ENCODE measurements at regions not wholly inside any gene's neighbourhood (a gene's known extent, or its start where the extent isn't known, plus 50 kb on each side); places are given as distances from the start of the nearest gene placed in this dataset.
A peak's percentile ranks its signal among the peaks of the same experiment; 100 is the strongest.

DNA sequence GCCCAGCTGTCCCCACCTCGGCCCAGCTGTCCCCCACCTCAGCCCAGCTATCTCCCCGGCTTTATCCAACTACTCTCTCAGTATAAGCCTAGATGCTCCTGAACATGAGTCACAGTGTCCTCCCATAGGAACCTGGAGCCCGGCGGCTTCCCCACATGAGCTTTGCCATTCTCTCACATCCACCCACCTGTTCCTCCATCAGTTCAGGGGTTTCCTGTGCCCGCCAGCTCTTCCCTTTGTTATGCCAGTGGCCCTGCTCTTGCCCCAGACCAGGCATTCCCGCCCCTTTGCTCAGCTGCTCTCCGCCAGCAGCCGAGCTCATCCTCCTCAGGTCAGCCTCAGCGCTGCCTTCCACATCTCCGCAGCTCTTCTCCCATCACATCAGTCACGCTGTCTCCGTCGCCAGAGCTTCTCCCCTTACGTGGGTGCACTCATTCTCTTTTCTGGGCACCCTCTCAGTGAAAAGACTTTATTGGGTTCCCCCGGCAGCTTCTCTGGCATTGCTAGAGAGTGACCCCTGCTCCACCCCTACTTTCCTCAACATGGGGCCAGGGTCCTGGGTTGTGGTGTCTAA is 89.5 kb upstream of the CSF3R start:
- no peak for DNase-seq

GRCh38 chr1:36571106-36571505 is 88.4 kb upstream of the CSF3R start:
- no peak for DNase-seq

DNA sequence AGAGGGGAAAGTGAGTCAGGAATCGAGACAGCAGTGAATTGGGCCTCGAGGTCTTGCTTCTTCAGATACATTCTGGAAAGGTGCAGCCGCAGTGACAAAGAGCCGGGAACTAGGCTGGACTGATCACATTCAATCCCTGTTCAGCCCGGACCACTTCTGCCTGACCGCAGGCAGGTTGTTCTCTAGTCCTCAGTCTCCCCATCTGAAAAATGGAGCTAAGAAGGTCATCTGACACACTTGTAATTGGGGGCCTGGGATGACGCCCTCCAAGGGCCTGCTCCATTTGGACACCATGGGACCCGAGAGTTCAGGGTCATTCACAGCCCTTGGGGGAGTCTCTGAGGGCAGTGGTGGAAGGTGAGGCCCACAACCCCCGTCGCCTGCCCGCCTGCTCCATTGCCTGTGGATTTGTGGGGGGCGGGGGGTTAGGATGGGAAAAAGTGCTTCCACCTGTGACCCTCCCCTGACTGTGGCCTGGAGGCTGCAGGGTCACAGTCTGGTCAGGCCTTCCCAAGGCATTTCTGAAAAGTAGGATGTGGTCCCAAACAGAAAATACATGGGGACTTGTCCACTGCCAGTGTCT is 87.9 kb upstream of the CSF3R start:
- DNase-seq = no peak

GRCh38 chr1:36570006-36570405 is 87.3 kb upstream of the CSF3R start:
- no peak for DNase-seq

GRCh38 chr1:36567601-36568341 is 85.1 kb upstream of the CSF3R start:
- no peak for DNase-seq

DNA sequence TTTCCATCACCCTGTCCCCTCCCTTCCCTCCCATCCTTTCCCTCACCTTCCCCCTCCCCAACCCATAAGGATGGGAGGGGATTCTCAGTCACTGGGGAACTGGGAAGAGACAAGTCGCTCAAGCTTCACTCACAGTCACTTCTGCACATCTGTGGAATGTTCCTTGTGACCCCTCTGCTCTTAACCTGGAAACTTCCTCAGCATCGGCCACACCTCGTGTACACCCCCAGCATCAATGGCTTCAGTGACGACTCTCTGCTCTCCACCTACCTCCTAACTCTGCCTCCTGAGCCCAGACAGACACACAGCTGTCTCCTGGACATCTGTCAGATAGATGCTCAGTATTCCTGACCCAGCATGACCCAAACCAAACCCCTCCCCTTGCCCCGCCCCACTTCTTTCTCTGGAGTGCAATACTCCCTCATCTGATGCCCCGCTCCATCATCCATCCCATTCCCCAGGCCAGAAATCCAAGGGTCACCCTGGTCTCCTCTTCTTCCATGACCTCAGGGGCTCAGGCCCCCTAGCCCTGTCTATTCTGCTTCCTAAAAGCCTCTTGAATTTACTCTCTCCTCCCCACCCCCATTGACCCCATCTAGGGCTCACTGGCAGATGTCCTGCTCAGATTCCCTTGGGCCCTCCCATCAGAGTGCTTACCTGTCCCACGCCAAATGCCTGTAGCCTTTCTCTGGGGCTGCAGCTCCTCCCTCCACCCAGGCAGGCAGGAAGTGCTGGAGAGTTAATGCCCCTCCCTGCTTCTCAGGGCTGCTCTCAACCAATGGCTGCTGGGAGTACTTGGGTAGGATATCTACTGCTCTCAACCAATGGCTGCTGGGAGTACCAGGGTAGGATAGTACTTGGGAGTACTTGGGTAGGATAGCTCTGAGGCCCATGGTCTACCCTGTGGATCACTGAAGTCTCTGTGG is 83.1 kb upstream of the CSF3R start:
- DNase-seq = peak; percentile 0

- no peak for DNase-seq
Measured at GRCh38 chr1:36562181-36562685, 79.5 kb upstream of the CSF3R start.

- no peak for DNase-seq
Measured at GRCh38 chr1:36561361-36561724, 78.6 kb upstream of the CSF3R start.

DNA sequence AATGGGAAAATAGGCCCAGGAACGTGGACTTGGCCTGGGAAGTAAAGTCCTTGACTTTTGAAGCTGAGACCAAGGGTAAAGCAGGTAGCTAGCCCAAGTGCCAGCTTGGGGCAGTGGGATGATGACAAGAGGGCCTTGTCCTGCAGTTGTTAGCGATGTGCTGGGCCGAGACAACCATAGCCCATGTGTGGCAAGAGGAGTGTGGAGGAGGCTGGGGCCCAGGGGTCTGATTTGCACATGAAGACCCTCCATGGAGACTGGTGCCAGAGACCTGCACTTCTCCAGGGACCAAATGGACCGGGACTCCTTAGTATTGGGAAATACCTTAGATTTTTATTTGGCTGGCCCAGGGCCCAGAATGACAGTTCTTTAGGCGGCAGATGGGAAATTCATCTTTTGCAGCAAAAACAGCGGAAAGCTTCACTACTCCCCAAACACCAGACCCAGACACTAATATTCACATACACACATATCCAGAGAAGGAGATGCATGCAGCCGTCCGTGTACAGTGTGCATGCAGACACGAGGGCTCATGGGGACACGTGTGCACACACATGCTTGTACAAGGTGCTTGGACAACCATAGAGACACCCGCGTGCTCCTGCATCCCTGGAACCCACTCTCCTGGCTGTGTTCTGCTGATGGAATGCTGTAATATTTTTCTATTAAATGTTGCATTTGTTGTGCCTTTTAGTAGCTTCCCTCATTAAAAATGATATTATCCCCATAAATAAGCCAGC is 78.1 kb upstream of the CSF3R start:
- DNase-seq = no peak

DNA sequence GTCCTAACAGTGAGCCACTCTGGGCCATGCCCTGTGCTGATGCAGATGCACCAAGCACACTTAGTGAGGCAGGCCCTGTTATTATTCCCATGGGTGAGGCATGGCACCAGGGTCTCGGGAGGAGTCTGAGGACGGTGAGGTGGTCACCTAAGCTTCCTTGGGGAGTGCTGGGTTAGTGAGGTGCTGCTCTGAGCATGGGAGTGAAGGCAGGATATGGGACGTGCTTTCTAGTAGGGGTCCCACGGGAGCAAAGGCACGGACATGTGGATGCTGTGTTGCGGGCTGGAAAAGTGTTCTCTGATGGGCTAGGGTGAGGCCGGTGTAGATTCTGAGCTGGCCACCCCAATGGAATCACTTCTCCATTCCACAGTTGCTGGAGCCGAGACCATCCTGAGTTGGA is 77.5 kb upstream of the CSF3R start:
- DNase-seq = no peak

GRCh38 chr1:36559061-36559460 is 76.3 kb upstream of the CSF3R start:
- DNase-seq = no peak

DNA sequence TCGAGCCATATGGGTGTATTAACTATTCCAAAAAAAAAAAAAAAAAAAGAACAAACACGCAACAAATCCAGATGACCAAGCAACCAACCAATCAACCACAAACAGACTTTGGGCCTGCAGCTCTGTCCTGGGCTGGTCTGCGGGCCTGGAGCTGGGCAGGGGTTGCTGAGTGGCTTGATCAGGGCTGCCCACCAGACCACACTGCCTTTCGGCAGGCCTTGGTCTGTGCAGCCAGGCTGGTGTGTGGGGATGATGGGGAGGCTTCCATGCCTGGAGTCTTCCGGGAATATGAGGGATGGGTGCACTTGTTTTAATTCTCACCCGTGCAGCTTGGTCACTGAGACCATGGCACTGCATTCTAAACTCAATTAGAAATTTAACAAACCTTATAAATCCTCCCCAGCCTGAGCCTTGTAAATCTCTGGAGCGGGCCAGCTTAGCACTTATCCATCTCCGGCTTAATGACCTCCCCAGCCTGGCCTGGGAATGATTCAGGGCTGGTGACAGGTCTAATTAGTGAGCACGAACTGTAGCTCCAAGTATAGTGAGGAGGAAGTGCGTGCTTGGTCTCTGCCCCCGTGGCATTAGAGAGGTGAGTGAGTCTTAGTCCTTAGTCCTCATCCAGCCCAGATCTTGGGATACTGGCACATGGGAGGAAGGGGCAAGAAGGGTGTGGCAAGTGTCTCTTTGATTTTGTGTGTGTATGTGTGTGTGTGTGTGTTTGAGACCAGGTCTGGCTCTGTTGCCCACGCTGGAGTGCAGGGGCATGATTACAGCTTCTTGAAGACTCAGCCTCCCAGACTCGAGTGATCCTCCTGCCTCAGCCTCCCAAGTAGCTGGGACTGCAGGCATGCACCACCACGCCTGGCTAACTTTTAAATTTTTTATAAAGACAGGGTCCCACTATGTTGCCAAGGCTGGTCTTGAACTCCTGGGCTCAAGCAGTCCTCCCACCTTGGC is 74.6 kb upstream of the CSF3R start:
- DNase-seq = no peak

GRCh38 chr1:36555041-36555440 is 72.3 kb upstream of the CSF3R start:
- DNase-seq = no peak

DNA sequence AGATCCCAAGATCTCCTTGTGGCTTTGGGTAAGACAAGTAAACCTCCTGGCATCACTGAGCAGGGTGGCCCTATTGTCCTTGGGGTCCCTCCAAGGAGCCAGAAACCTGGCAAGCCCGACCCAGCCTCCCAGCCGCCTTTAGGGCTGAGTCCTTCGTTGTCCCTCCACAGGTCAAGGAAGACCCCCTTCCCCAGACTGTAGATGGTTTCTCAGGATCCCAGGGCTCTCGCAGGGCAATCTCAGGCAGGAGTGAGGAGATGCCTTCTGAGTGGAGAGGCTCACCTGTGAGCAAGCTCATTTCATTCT is 71.6 kb upstream of the CSF3R start:
- no peak for DNase-seq

DNA sequence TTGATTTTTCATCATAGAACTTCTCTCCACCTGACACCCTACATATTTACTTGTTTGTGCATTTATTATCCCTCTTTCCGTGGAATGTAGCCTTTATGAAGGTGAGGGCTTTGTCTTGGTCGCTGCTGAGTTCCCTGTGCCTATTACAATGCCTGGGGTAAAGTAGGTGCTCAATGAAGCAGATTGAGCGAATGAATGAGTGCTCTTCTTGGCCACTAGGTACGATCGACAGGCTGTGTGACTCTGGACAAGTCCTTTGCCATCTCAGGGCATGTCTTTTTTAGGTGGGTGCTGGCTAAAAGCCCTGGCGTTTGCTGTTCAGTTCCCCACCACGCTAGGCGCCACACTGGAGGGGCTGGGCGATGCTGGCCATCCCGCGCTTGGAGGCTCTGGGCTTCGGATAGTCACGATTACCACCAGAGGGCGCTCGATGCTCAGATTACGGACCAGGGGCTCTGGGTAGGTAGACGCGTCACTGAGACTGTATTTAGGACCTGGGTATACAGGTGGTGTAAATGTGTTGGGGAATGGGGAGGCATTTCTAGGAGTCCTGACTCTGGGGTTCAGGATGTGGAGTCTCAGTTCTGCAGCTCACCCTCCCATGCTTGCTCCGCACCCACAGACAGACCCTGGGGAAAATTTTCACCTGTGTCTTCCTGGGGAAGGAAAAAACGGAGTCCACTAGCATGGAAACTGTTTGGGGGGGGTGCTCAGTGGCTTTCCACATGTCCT is 71.0 kb upstream of the CSF3R start:
- DNase-seq = peak; percentile 48

GRCh38 chr1:36542962-36543515 is 60.3 kb upstream of the CSF3R start:
- DNase-seq = no peak

- DNase-seq = no peak
Measured at GRCh38 chr1:36542024-36542961, 59.6 kb upstream of the CSF3R start.

DNA sequence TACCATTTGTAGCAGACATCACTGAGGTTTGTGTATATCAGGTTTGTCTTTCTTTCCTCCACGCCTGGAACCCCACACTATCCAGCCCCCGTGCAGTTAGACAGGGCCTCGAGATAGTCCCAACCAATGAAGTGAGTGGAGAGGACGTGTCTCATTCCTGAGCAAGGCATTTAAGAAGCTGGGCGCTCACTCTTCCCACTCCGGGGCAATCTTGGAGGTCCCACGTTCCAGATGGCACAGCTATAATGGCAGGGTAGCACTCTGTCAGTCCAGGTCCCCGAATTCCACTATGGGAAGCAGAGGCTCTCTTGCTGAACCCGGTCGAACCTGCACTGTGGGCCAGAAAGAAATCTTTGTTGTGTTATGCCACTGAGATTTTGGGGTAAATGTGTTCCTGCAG is 57.3 kb upstream of the CSF3R start:
- DNase-seq = no peak

DNA sequence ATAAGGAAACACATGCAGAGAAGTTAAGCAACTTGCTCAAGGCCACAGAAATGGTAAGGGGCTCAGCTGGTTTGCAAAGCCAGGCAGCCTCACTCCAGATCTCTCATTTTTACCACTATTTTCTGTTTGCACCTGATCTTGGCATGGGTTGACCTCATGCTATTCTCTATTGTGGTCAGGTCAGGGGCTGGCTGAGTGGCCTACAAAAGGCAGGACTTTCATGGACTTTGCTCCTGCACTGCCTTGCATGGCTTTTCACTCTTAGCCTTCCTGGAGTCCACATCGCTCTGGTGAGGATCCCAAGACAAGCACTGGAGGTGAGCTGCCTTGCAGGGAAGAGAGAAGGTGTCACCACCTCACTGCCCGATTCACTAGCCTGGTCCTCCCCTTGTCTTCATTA is 56.8 kb upstream of the CSF3R start:
- DNase-seq = no peak

Data from right hindlimb (tissue), 1 donor.